CD4-positive, alpha-beta memory T cell (primary cell): ENCODE measurements at regions not wholly inside any gene's neighbourhood (a gene's known extent, or its start where the extent isn't known, plus 50 kb on each side); places are given as distances from the start of the nearest gene placed in this dataset.

Experiments used
- CTCF ChIA-PET: fragments of 350-600 bp; sonication (Branson Sonifier 250); formaldehyde crosslinking; loops from one replicate; lab custom pipeline; 2021; ENCODE audit warnings: inconsistent platforms; ENCODE audit not compliant: partially characterized antibody; lab: Charles Lee
- POLR2A ChIA-PET: fragments of 350-600 bp; sonication (Branson Sonifier 250); formaldehyde crosslinking; loops from one replicate; lab custom pipeline; 2021; ENCODE audit not compliant: partially characterized antibody; lab: Charles Lee
- DNase-seq, 5 donors: peaks; one replicate each; pipeline versions ENCODE4 v3.0.0 to v3.0.0-alpha.2; 2020 to 2022; ENCODE audit warnings: mixed read lengths in 1 of 5
- H3K27ac ChIP-seq: one replicate; pipeline ENCODE4 v1.7.0; 2013; ENCODE audit warnings: low read depth, low read length
- H3K27me3 ChIP-seq: 2 replicates; pipeline ENCODE4 v1.7.0; 2013; ENCODE audit warnings: mild to moderate bottlenecking, low read length, moderate library complexity; ENCODE audit not compliant: insufficient read depth
- H3K36me3 ChIP-seq: 2 replicates; pipeline ENCODE4 v1.7.0; 2013; ENCODE audit warnings: mild to moderate bottlenecking, low read length, moderate library complexity; ENCODE audit not compliant: insufficient read depth
- H3K4me1 ChIP-seq: 2 replicates; pipeline ENCODE4 v1.7.0; 2013; ENCODE audit warnings: mild to moderate bottlenecking, low read length, moderate library complexity; ENCODE audit not compliant: insufficient read depth
- H3K4me3 ChIP-seq, 2 donors: one replicate each; pipeline ENCODE4 v1.7.0; 2013; ENCODE audit warnings: low read length in 2 of 2, mild to moderate bottlenecking in 1 of 2
- H3K9me3 ChIP-seq, 2 donors: one replicate each; pipeline ENCODE4 v1.7.0; 2013; ENCODE audit warnings: low read length in 2 of 2, control low read depth in 1 of 2; ENCODE audit not compliant: control insufficient read depth in 1 of 2
- H3K27ac Mint-ChIP-seq, 7 donors: one replicate each; pipeline ENCODE4 v1.8.0; 2020 to 2021; ENCODE audit warnings: mixed read lengths in 7 of 7, mild to moderate bottlenecking in 6 of 7, inconsistent platforms in 3 of 7, moderate library complexity in 3 of 7
- H3K27me3 Mint-ChIP-seq, 2 donors: one replicate each; pipeline ENCODE4 v1.8.0; 2020 to 2021; ENCODE audit warnings: mixed read lengths in 2 of 2
- H3K36me3 Mint-ChIP-seq, 2 donors: one replicate each; pipeline ENCODE4 v1.8.0; 2020 to 2021; ENCODE audit warnings: mixed read lengths in 2 of 2, inconsistent platforms in 1 of 2, mild to moderate bottlenecking in 1 of 2
- H3K4me1 Mint-ChIP-seq, 4 donors: one replicate each; pipeline ENCODE4 v1.8.0; 2020 to 2021; ENCODE audit warnings: mixed read lengths in 4 of 4, mild to moderate bottlenecking in 1 of 4
- H3K4me3 Mint-ChIP-seq, 8 donors: one replicate each; pipeline ENCODE4 v1.8.0; 2020 to 2021; ENCODE audit warnings: mixed read lengths in 8 of 8, mild to moderate bottlenecking in 7 of 8, moderate library complexity in 6 of 8, inconsistent platforms in 3 of 8
- H3K9me3 Mint-ChIP-seq, 8 donors: one replicate each; pipeline ENCODE4 v1.8.0; 2020 to 2021; ENCODE audit warnings: mixed read lengths in 8 of 8, mild to moderate bottlenecking in 5 of 8, inconsistent platforms in 3 of 8, moderate library complexity in 1 of 8
- intact Hi-C: fragments of 100-400 bp; cut with micrococcal nuclease; formaldehyde crosslinking; loops from one replicate; pipeline ENCODE4 v1.15.1; 2023

DNA sequence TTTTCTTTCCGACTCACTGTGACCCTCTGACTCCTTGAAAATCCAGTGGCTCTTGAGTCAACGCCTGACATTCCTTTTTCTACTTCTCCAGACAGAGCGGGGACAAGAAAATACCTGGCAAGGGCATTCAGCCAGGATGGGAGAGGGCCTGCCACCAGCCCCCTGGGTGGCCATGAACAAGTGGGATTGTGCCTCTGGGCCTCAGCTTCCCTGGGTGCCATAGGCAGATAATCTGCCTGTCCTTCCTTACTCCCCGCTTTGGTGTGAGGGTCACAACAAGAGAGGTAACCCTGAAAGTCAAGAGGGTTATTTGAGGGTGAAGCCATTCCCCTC is 613.9 kb upstream of the CADM1 start:
- Histone ChIP-seq H3K9me3 (no peaks in the 10 kb centered on the region), H3K4me1 (no peaks in the 10 kb centered on the region), H3K27ac (no peak overlapping the region), H3K36me3 (no peaks in the 10 kb centered on the region), H3K27me3 (no peaks in the 10 kb centered on the region), H3K4me3 (no peak overlapping the region)
- peaks cover 0 to 18% (median 3%) of the 10 kb centered on the region in 8 donors for H3K9me3 Mint-ChIP-seq
- H3K27me3 Mint-ChIP-seq = peaks cover 0 to 2% of the 10 kb centered on the region in 2 donors
- no peak overlapping the region for H3K4me3 Mint-ChIP-seq
- ChIA-PET CTCF (no interaction called here), POLR2A (no interaction called here)
- H3K4me1 Mint-ChIP-seq = no peaks in the 10 kb centered on the region
- intact Hi-C loops = no loop called here
- DNase-seq = no peak
- no peaks in the 10 kb centered on the region for H3K36me3 Mint-ChIP-seq
- no peak overlapping the region for H3K27ac Mint-ChIP-seq

DNA sequence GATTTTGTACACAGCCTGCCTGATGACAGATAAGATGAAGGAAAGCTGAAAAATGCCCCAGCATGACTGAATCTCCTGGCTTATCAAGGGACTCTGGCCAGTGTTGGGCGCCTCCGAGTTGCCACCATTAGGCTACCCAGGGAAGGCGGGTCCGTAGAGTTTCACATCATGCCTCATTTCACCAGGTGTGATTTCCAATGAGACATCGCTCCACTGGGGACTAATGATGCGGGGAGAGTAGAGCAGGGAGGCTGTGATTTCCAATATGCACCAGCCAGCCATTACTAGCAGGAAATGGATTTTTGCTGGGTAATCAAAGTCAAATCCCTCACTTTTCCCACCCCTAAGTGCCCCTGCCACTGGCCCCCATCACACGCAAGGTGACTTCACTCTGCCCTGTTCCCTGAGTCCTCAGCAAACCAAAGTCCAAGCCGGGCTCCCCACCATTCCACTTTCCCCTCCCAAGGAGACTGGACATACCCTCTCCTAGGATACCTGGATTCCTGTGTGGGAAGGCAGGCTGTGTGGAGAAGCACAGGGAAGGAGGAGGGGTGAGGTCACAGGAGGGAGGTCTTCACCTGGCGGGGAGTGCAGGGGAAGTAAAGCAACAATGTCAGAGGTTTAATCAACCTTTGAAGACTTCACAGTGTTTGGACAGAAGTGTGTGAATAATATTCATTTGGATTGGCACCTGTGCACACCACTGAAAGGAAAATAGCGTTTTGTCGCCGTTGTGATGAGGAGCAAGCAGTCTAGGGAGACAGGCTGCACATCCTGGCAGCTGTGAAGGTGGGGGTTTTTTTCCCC is 613.3 kb upstream of the CADM1 start:
- no peak for DNase-seq
- Histone ChIP-seq H3K36me3 (no peaks in the 10 kb centered on the region), H3K27ac (no peak overlapping the region), H3K27me3 (no peaks in the 10 kb centered on the region), H3K4me3 (no peak overlapping the region), H3K9me3 (no peaks in the 10 kb centered on the region), H3K4me1 (no peaks in the 10 kb centered on the region)
- CTCF ChIA-PET = no interaction called here
- Mint-ChIP-seq H3K27ac (no peak overlapping the region), H3K27me3 (peaks cover 0 to 2% of the 10 kb centered on the region in 2 donors), H3K9me3 (peaks cover 0 to 22% (median 3%) of the 10 kb centered on the region in 8 donors), H3K4me1 (no peaks in the 10 kb centered on the region), H3K4me3 (no peak overlapping the region), H3K36me3 (no peaks in the 10 kb centered on the region)
- POLR2A ChIA-PET = no interaction called here
- intact Hi-C loops = no loop called here

DNA sequence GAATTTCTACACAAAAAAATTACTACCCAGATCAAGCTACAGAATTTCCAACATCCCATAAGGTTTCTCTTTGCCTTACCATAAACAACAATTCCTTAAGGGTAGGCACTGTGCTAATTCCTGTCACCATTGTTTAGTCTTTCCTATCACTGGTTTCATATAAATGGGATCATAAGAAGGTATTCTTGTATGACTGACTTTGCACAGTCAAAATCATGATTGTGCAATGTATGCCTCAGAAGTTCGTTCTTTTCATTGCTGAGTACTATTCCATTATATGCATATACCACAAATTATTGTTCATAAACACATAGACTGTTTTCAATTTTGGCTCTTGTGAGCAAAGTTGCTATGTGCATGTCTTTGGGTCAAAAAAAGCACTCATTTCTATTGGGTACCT is 611.6 kb upstream of the CADM1 start:
- Mint-ChIP-seq H3K27ac (no peak overlapping the region), H3K4me3 (no peak overlapping the region), H3K27me3 (peaks cover 0 to 2% of the 10 kb centered on the region in 2 donors), H3K36me3 (no peaks in the 10 kb centered on the region), H3K9me3 (peaks cover 0 to 19% (median 6%) of the 10 kb centered on the region in 8 donors), H3K4me1 (no peaks in the 10 kb centered on the region)
- POLR2A ChIA-PET = no interaction called here
- DNase-seq = no peak
- Histone ChIP-seq H3K4me3 (no peak overlapping the region), H3K4me1 (no peaks in the 10 kb centered on the region), H3K27ac (no peak overlapping the region), H3K9me3 (no peaks in the 10 kb centered on the region), H3K27me3 (no peaks in the 10 kb centered on the region), H3K36me3 (no peaks in the 10 kb centered on the region)
- CTCF ChIA-PET = no interaction called here
- intact Hi-C loops = no loop called here

DNA sequence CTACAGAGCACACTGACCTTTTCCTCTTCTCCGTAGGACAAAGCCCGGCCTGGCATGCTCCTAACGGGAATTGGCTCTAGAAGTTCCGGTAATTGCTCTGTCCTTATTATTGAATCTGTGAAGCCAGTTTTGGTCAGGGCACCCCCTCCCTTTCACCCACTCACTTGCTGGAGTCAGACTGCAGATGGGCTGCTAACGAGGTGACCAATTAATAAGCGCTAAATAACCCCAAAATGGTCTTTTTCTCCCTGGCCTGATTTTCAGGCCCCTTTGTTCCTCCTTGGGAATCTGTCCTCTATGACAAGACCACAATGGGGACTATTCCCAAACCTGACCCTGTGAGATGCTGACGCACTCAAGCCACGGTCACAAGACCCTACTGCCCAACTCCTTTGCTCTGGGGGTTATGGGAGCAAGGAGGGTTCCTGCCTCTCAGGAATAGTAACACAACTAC is 610.0 kb upstream of the CADM1 start:
- Mint-ChIP-seq H3K27ac (no peak overlapping the region), H3K4me1 (no peaks in the 10 kb centered on the region), H3K36me3 (no peaks in the 10 kb centered on the region), H3K4me3 (no peak overlapping the region), H3K9me3 (peaks cover under 1 to 19% (median 6%) of the 10 kb centered on the region in 8 donors), H3K27me3 (peaks cover 0 to 2% of the 10 kb centered on the region in 2 donors)
- DNase-seq = no peak
- Histone ChIP-seq H3K27me3 (no peaks in the 10 kb centered on the region), H3K4me3 (no peak overlapping the region), H3K9me3 (no peaks in the 10 kb centered on the region), H3K4me1 (no peaks in the 10 kb centered on the region), H3K36me3 (no peaks in the 10 kb centered on the region), H3K27ac (no peak overlapping the region)
- CTCF ChIA-PET = no interaction called here
- POLR2A ChIA-PET = no interaction called here
- intact Hi-C loops = no loop called here

DNA sequence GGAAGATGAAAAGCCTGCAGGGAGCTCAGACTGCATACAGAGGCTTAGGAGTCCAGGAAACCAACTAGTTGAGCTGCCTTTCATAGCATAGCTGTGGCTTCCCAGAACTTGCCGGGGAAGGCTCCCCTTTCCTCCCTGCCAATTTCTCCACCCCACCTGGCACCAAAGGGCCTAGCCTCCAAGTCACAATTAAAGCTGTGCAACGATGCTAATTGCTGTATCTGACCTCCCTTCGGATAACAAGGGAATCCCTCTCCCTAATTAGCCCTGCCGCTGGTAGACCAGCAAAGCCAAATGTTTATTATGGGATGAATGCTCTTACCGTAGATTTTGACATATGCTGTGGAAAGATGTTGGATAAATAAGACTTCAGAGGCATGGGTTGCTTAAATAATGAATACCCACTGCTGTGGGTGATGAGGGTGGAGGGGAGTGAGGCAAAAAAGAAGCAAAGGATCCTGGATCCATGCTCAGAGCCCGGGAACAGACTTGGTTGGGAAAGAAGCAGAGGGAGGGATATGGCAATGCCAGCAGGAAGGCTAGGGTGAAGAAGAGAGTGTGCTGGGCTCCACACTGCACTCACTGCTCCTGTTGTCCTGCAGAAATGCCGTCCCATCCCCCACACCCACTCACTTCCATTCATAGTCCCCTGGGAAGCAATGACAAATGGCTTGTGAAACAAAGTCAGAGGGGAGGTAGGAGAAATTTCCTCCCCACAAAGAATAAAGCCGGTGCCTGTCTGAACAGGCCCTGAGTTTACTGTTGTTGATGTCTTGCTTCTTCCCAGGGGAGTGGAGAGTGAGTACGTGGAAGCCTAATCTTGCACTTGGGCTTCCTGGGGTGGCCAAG is 608.1 kb upstream of the CADM1 start:
- no peak for DNase-seq
- Mint-ChIP-seq H3K9me3 (peaks cover 2 to 15% (median 4%) of the 10 kb centered on the region in 8 donors), H3K4me3 (no peak overlapping the region), H3K27me3 (no peaks in the 10 kb centered on the region), H3K36me3 (no peaks in the 10 kb centered on the region), H3K4me1 (no peaks in the 10 kb centered on the region), H3K27ac (no peak overlapping the region)
- H3K9me3 ChIP-seq = no peaks in the 10 kb centered on the region
- H3K27ac ChIP-seq = no peak overlapping the region
- H3K36me3 ChIP-seq = no peaks in the 10 kb centered on the region
- CTCF ChIA-PET = no interaction called here
- intact Hi-C loops = no loop called here
- H3K4me1 ChIP-seq = no peaks in the 10 kb centered on the region
- H3K4me3 ChIP-seq = no peak overlapping the region
- no peaks in the 10 kb centered on the region for H3K27me3 ChIP-seq
- POLR2A ChIA-PET = no interaction called here

DNA sequence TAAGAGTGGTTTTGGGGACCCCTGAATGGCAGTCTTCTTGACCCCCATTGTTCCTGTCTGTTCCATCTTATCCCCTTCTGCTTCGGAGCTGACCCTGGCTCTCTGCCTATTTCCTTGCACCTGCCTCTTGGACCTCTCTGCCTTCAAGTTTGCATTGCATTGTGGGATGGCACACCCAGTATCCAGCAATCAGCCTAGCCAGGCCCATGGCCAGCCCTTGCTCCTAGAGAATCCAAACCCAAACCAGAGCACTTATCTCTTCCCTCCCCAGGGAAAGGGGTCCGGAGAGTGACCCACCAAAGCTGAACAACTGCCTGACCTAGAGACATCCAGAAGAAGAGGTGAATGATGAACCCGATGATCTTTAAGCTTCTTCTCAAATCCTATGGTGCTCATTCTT is 607.3 kb upstream of the CADM1 start:
- ChIA-PET CTCF (no interaction called here), POLR2A (no interaction called here)
- Histone ChIP-seq H3K36me3 (no peaks in the 10 kb centered on the region), H3K27ac (no peak overlapping the region), H3K9me3 (no peaks in the 10 kb centered on the region), H3K27me3 (no peaks in the 10 kb centered on the region), H3K4me3 (no peak overlapping the region), H3K4me1 (no peaks in the 10 kb centered on the region)
- Mint-ChIP-seq H3K4me1 (no peaks in the 10 kb centered on the region), H3K27me3 (no peaks in the 10 kb centered on the region), H3K27ac (no peak overlapping the region), H3K9me3 (peaks cover 2 to 15% (median 4%) of the 10 kb centered on the region in 8 donors), H3K36me3 (no peaks in the 10 kb centered on the region), H3K4me3 (no peak overlapping the region)
- intact Hi-C loops = no loop called here
- DNase-seq = no peak

DNA sequence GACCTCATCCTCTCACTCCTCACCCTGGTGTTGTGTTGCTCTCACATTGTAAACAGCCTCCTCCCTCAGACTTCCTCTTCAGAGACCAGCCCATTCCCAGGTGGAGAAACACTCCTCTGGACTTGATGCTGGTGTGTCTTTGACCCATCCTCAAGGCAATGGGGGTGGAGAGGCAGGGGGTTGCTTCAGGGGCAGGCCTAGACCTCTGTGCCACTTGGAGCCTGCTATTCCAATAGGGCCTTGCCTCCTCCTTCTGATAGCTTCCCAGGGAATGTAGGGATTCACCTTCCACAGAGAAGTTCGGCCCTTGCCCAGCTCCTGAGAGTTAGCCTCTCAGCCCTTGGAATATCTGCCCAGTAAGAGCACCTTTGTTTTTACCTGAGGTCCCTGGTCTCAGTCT is 606.6 kb upstream of the CADM1 start:
- DNase-seq = no peak
- Histone ChIP-seq H3K27ac (no peak overlapping the region), H3K9me3 (no peaks in the 10 kb centered on the region), H3K4me3 (no peak overlapping the region), H3K27me3 (no peaks in the 10 kb centered on the region), H3K4me1 (no peaks in the 10 kb centered on the region), H3K36me3 (no peaks in the 10 kb centered on the region)
- Mint-ChIP-seq H3K4me3 (no peak overlapping the region), H3K36me3 (no peaks in the 10 kb centered on the region), H3K4me1 (no peaks in the 10 kb centered on the region), H3K9me3 (peaks cover 2 to 18% (median 4%) of the 10 kb centered on the region in 8 donors), H3K27me3 (no peaks in the 10 kb centered on the region), H3K27ac (no peak overlapping the region)
- ChIA-PET POLR2A (no interaction called here), CTCF (no interaction called here)
- intact Hi-C loops = no loop called here
